ENCODE measurements at regions not wholly inside any gene's neighbourhood (a gene's known extent, or its start where the extent isn't known, plus 50 kb on each side); places are given as distances from the start of the nearest gene placed in this dataset.

DNA sequence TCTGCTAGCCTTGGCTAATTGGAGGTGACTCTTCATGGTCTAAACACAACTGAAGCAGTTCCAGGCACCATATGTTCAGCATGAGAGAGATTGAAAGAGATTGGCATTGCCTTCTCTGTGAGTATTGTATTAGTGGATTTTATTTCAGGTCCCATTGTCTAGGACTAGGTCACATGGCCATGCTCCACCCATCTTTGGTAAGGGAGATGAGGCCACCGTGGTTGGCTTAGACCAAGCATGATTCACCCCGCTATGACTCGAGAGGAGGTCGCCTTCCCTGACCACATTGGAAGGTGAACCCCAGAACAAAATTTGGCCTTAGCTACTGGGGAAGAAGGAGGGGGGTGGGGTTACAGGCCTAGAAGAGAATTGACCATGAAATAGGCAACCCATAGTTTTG lies 109.9 kb upstream of the BCOR start:
- no peaks in the 10 kb centered on the region for H3K36me3 Mint-ChIP-seq
- POLR2A ChIA-PET: no interaction called here
- H3K27me3 Mint-ChIP-seq: no peaks in the 10 kb centered on the region
- H3K9me3 Mint-ChIP-seq: no peaks in the 10 kb centered on the region
- ATAC-seq (ENCODE audit: low read depth) (peak; percentile 94), DNase-seq (peak; percentile 33)
- peaks cover 13% of the 10 kb centered on the region for H3K4me1 Mint-ChIP-seq
- peak overlapping the region; percentile 22 for H3K4me3 Mint-ChIP-seq
- peak overlapping the region; percentile 43 for H3K27ac Mint-ChIP-seq

DNA sequence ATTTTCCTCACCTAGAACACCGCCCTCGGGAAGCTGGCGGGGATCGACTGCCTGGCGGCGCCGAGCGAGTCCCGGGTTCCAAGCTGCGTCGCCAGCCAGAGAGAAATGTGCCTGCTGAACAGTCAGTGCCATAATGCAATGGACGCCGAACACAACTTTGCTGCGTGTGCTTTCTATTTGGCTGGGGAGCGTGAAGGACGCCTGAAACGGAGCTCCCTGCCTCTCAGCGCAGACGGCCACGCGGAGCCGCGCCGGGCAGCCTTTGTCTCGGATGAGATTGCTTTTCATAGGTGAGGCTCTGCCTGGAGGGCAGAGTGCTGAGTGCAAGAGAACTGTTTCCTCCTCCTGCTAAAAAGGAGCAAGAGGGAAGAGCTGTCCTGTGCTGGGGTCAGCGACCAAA lies 107.7 kb upstream of the BCOR start:
- POLR2A ChIA-PET: interaction anchor here (0.5 kb wide), 1 partner anchor 20 kb away, joined by 4 read pairs; no protein-coding TSS in a partner anchor
- no peaks in the 10 kb centered on the region for H3K9me3 Mint-ChIP-seq
- H3K4me1 Mint-ChIP-seq: peaks cover 25% of the 10 kb centered on the region
- no peak overlapping the region for H3K4me3 Mint-ChIP-seq
- no peak for ATAC-seq (ENCODE audit: low read depth)
- no peaks in the 10 kb centered on the region for H3K36me3 Mint-ChIP-seq
- no peak overlapping the region for H3K27ac Mint-ChIP-seq
- DNase-seq: no peak
- H3K27me3 Mint-ChIP-seq: no peaks in the 10 kb centered on the region

DNA sequence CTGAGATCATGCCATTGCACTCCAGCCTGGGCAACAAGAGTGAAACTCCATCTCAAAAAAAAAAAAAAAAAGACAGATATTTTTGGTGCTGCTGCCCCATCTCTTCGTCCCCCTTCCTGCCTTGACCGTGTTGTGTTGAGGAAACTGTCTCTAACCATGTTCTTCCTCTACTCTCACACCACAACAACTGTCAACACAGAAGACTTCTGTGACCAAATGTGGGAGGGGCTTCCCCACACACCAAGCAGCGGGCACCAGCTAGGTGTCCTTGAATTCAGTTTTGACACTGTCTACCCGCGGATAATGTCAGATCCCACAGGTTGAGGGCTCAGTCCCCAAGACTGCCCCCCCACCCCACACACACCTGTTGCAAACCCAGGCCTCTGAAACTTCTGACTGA lies 104.7 kb upstream of the BCOR start:
- ATAC-seq (ENCODE audit: low read depth): peak; percentile 67
- no peaks in the 10 kb centered on the region for H3K9me3 Mint-ChIP-seq
- peak; percentile 41 for DNase-seq
- no peaks in the 10 kb centered on the region for H3K36me3 Mint-ChIP-seq
- H3K27me3 Mint-ChIP-seq: no peaks in the 10 kb centered on the region
- peaks cover 18% of the 10 kb centered on the region for H3K4me1 Mint-ChIP-seq
- H3K27ac Mint-ChIP-seq: peak overlapping the region; percentile 76
- POLR2A ChIA-PET: interaction anchor here (0.6 to 4.9 kb wide), 5 partner anchors 26 to 58 kb away, joined by 3 to 33 read pairs (median 3); no protein-coding TSS in a partner anchor
- H3K4me3 Mint-ChIP-seq: peak overlapping the region; percentile 51

DNA sequence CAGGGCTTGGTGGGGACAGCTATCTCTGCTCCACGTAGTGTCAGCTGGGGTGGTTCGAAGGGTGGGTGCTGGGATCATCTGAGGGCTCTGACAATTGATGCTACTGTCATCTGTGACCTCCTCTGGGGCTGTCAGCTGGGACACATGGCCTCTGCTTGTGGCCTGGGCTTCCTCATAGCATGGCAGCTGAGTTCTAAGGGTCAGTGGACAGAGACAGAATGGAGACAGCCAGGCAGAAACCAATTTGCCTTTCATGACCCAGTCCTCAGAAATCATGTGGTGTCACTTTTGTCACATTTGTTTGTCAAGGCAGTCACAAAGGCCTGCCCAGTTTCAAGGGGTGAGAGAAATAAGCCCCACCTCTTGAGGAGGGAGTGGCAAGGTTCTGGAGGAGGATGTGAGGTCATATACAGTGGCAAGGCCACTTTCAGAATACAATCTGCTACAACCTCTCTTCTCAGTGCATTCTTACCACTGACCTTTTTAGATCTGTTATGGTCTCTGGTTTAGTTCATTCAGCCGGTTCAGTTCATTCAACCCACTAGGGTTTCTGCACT lies 103.6 kb upstream of the BCOR start:
- peak overlapping the region; percentile 73 for H3K4me3 Mint-ChIP-seq
- ATAC-seq (ENCODE audit: low read depth) (peak; percentile 96), DNase-seq (peak; percentile 32)
- peaks cover 18% of the 10 kb centered on the region for H3K4me1 Mint-ChIP-seq
- no peaks in the 10 kb centered on the region for H3K27me3 Mint-ChIP-seq
- H3K27ac Mint-ChIP-seq: peak overlapping the region; percentile 95
- H3K9me3 Mint-ChIP-seq: no peaks in the 10 kb centered on the region
- POLR2A ChIA-PET: interaction anchor here (0.7 to 4.9 kb wide), 3 partner anchors 8 to 25 kb away, joined by 3 to 33 read pairs (median 3); no protein-coding TSS in a partner anchor
- no peaks in the 10 kb centered on the region for H3K36me3 Mint-ChIP-seq

DNA sequence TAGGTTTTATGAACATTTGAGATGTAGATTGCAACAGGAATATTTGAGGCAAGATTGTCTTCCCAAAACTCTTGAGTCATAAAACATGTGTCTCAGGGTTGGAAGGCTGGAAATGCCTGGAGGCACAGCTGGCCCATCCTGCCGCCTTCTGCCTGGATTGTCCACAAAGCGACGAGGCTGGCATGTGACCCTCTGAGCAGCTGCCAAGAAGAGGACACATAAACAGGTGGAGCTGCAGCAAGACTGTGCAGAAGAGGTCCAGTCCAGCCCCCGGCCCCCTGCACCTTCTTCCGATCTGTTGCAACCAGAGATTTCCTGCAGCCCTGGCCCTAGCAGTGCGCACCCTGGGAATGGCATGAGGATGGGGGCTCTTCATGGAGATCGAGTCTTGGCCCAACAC lies 101.9 kb upstream of the BCOR start:
- Mint-ChIP-seq H3K27ac (no peak overlapping the region), H3K4me1 (peaks cover 18% of the 10 kb centered on the region), H3K4me3 (no peak overlapping the region), H3K36me3 (no peaks in the 10 kb centered on the region), H3K27me3 (no peaks in the 10 kb centered on the region), H3K9me3 (no peaks in the 10 kb centered on the region)
- DNase-seq: no peak
- no peak for ATAC-seq (ENCODE audit: low read depth)
- POLR2A ChIA-PET: interaction anchor here (4.9 kb wide), 1 partner anchor 23 kb away, joined by 33 read pairs; no protein-coding TSS in a partner anchor

DNA sequence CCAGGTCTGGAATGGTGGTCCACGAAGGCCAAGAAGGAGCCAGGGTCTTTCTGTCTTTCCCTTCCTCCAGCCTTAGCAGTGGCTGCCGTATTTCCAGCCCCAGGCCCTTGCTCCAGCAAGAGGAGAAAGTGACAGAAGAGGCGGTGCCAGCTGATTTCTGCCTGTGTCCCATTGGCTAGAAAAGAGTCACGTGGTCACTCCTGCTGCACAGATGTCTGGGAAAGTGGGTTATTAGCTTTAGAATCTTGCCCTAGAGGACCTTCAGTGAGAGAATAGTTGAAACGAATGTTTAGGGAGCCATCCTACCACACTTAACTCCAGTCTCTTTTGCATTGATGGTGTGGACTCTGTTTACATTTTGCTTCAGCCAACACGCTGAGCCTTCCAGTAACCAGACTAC lies 99.3 kb upstream of the BCOR start:
- Mint-ChIP-seq H3K36me3 (no peaks in the 10 kb centered on the region), H3K27ac (no peak overlapping the region)

DNA sequence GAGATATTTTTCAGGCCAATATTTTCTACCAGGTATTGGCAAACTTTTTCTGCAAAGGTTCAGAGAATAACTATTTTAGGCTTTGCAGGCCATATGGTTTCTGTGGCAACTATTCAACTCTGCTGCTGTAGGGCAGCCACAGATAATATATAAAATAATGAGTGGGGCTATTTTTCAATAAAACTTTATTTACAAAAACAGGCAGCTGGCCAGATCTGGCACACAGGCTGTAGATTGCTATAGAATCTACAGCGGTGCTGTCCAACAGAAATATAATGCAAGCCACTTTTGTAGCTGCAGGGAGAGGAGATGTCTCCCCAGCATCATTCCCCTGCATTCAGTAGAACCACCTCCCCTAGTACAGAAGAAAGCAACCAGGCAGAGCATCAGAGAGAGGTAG lies 97.6 kb upstream of the BCOR start:
- DNase-seq (no peak), ATAC-seq (ENCODE audit: low read depth) (no peak)
- Mint-ChIP-seq H3K27me3 (no peaks in the 10 kb centered on the region), H3K36me3 (no peaks in the 10 kb centered on the region), H3K4me1 (no peaks in the 10 kb centered on the region), H3K4me3 (no peak overlapping the region), H3K9me3 (no peaks in the 10 kb centered on the region), H3K27ac (no peak overlapping the region)
- POLR2A ChIA-PET: interaction anchor here (0.7 kb wide), 1 partner anchor 438 kb away, joined by 3 read pairs; no protein-coding TSS in a partner anchor

More for the DNA sequence above, 99.3 kb upstream of the BCOR start:
- Mint-ChIP-seq H3K4me3 (no peak overlapping the region), H3K27me3 (no peaks in the 10 kb centered on the region), H3K4me1 (peaks cover 9% of the 10 kb centered on the region), H3K9me3 (no peaks in the 10 kb centered on the region)
- ATAC-seq (ENCODE audit: low read depth) (no peak), DNase-seq (no peak)
- POLR2A ChIA-PET: no interaction called here

DNA sequence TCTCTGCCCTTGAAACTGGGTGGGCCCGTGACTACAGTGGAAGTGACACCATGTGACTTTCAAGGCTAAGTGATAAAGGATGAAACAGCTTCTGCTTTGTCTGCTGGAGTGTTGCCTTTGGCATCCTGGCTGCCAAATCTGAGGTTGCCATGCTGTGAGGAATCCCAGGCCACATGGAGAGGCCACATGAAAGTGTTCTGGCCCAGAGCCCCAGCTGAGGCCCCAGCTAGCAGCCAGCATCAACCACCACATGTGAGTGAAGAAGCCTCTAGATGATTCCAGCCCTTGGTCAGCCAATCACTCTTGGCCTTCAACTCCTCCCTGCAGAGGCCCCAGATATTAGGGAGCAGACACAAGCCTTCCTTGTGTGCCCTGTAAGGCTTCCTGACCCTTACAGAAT lies 94.4 kb upstream of the BCOR start:
- Mint-ChIP-seq H3K4me3 (no peak overlapping the region), H3K27me3 (no peaks in the 10 kb centered on the region), H3K4me1 (no peaks in the 10 kb centered on the region), H3K36me3 (no peaks in the 10 kb centered on the region), H3K9me3 (no peaks in the 10 kb centered on the region), H3K27ac (no peak overlapping the region)
- DNase-seq: no peak
- ATAC-seq (ENCODE audit: low read depth): no peak
- POLR2A ChIA-PET: no interaction called here

DNA sequence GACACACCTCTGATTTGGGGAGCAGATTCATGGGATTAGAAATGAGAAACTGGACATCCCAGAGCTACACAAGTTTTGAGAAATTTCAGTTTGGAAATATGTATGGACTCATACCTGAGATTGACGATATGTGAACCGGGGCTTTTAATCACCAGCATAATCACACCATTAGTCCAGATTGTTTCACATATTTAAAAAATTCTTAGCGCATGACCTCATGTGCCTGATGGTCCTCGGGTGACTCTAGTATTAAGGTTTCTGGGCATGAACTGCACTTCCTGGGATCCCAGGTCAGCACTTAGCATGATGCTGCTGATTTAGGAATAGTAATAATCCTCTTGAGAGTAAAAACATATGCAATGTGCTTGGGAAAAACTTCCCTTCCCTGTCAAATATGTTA lies 91.9 kb upstream of the BCOR start:
- POLR2A ChIA-PET: no interaction called here
- no peak for DNase-seq
- Mint-ChIP-seq H3K4me1 (no peaks in the 10 kb centered on the region), H3K9me3 (peaks cover 4% of the 10 kb centered on the region), H3K27ac (no peak overlapping the region), H3K27me3 (no peaks in the 10 kb centered on the region), H3K4me3 (no peak overlapping the region), H3K36me3 (peaks cover 2% of the 10 kb centered on the region)
- no peak for ATAC-seq (ENCODE audit: low read depth)

DNA sequence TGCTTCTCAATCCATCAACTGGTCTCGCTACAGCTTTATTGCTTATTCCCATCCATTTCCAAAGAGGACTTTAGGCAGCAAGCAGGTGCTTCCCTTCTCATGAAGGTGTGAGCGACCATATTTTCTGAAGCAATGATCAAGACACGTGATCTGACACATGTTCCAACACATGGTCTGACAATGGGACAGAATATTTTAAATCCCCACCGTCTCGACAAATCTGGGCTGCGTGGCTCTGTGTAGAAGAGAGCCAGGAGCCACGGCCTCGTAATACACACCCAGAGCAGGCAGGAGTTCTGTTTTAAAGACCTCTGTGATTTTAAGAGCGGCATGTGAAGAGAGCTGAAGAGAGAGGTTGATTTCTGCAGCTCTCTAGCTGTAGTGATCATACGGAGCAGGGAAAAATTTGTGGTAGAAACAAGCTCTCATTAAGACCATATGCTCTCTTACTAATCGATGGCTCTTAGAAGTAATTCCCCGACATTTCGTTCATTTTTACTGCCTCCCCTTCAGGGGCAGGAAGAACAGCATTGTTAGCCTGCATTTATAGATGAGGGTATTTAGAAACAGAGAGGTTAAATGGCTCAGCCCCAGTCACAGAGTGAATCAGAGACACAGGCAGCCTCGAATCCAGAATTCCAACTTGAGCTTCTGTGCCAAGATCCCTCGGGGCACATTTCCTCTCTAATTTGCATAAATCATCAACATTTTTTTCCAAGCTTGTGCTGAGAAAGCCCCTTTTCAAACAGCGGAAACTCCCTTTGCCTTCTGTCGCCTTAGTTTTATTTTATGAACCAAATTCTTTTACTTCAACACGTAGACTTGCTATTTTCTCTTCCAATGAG lies 91.0 kb upstream of the BCOR start:
- DNase-seq (no peak), ATAC-seq (ENCODE audit: low read depth) (no peak)
- no peak overlapping the region for H3K4me3 Mint-ChIP-seq
- POLR2A ChIA-PET: no interaction called here
- H3K27me3 Mint-ChIP-seq: no peaks in the 10 kb centered on the region
- no peaks in the 10 kb centered on the region for H3K4me1 Mint-ChIP-seq
- H3K27ac Mint-ChIP-seq: no peak overlapping the region
- H3K9me3 Mint-ChIP-seq: peaks cover 4% of the 10 kb centered on the region
- peaks cover 2% of the 10 kb centered on the region for H3K36me3 Mint-ChIP-seq

DNA sequence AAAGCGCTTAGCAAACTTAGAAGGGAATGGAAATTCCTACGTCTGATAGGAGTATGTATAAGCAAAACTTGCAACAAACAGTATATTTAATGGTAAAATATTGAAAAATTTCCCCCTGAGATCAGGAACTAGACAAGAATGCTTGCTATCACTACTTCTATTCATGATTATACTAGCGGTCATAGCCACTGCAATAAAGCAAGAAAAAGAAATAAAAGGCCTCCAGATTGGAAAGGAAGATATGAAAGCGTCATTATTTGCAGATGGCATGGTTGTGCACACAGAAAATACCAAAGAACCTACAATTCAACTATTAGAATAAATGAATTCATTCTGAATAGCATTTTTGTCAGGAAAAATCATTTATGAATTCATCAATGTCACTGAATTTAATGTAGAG lies 87.2 kb upstream of the BCOR start:
- H3K9me3 Mint-ChIP-seq: peaks cover 4% of the 10 kb centered on the region
- no peaks in the 10 kb centered on the region for H3K27me3 Mint-ChIP-seq
- ATAC-seq (ENCODE audit: low read depth) (no peak), DNase-seq (no peak)
- H3K36me3 Mint-ChIP-seq: peaks cover 2% of the 10 kb centered on the region
- peaks cover under 1% of the 10 kb centered on the region for H3K4me1 Mint-ChIP-seq
- H3K4me3 Mint-ChIP-seq: no peak overlapping the region
- H3K27ac Mint-ChIP-seq: no peak overlapping the region
- POLR2A ChIA-PET: interaction anchor here (0.7 kb wide), 1 partner anchor 20 kb away, joined by 4 read pairs; no protein-coding TSS in a partner anchor

DNA sequence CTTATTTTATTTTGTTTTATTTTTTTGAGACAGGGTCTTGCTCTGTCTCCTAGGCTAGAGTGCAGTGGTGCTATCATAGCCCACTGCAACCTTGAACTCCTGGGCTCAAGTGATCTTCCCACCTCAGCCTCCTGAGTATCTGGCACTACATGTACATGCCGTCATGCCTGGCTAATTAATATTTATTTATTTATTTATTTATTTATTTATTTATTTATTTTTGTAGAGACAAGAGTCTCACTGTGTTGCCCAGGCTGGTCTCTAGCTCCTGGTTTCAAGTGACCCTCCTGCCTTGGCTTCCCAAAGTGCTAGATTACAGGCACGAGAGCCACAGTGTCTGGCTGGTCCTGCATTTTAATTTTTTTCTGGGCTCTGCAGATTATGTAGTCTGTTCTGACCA lies 84.9 kb upstream of the BCOR start:
- Mint-ChIP-seq H3K4me1 (peaks cover 2% of the 10 kb centered on the region), H3K27ac (no peak overlapping the region)

DNA sequence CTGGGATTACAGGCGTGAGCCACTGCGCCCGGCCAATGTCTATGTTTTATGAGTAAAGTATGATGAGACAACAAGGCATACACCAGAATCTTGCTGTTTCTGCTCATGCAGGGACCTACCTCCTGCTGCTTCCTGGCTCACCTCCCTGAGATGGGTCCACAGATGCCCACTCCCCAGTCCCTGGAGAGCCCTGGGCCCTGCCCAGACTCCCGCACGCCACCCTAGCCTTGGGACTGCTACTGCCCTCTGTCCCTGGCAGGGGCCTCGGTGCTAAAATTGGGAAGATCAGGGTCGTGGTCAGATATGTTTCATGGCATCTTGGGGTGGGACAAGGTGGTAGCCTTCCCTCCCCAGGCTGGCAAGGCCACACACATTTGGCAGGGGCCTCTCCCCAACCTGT lies 84.3 kb upstream of the BCOR start:
- no peak overlapping the region for H3K27ac Mint-ChIP-seq
- H3K36me3 Mint-ChIP-seq: peaks cover 2% of the 10 kb centered on the region
- DNase-seq (no peak), ATAC-seq (ENCODE audit: low read depth) (no peak)
- POLR2A ChIA-PET: interaction anchor here (0.7 kb wide), 1 partner anchor 69 kb away, joined by 4 read pairs; no protein-coding TSS in a partner anchor
- peaks cover 4% of the 10 kb centered on the region for H3K4me1 Mint-ChIP-seq
- H3K27me3 Mint-ChIP-seq: no peaks in the 10 kb centered on the region
- peaks cover 6% of the 10 kb centered on the region for H3K9me3 Mint-ChIP-seq
- H3K4me3 Mint-ChIP-seq: no peak overlapping the region

More for the DNA sequence above, 84.9 kb upstream of the BCOR start:
- no peaks in the 10 kb centered on the region for H3K27me3 Mint-ChIP-seq
- peaks cover 6% of the 10 kb centered on the region for H3K9me3 Mint-ChIP-seq
- no peak for DNase-seq
- POLR2A ChIA-PET: no interaction called here
- H3K4me3 Mint-ChIP-seq: no peak overlapping the region
- ATAC-seq (ENCODE audit: low read depth): no peak
- H3K36me3 Mint-ChIP-seq: peaks cover 2% of the 10 kb centered on the region

DNA sequence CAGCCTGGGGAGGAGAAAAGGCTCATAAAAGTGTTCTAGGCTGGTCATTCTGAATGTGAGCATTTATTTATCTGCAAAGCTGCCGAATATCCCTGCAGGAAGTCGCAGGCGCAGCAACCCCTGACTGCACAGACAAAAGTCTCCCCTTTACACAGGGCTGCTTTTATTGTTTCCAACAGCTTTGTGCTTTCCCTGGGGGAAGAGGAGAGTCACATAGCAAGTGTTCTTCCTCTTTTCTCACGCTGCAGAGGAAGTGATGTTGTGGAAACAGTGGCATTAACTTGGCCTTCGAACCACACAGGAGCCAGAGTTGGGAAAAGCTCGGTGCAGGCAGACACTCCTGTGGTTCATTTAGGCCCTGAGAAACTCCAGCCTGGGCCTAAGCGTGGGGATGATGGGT lies 81.5 kb upstream of the BCOR start:
- POLR2A ChIA-PET: no interaction called here

More for the DNA sequence above, 81.5 kb upstream of the BCOR start:
- DNase-seq (no peak), ATAC-seq (ENCODE audit: low read depth) (no peak)
- H3K9me3 Mint-ChIP-seq: peaks cover 2% of the 10 kb centered on the region
- H3K36me3 Mint-ChIP-seq: no peaks in the 10 kb centered on the region
- no peaks in the 10 kb centered on the region for H3K27me3 Mint-ChIP-seq
- no peak overlapping the region for H3K27ac Mint-ChIP-seq
- no peak overlapping the region for H3K4me3 Mint-ChIP-seq
- H3K4me1 Mint-ChIP-seq: peaks cover 10% of the 10 kb centered on the region

Data from activated naive CD8-positive, alpha-beta T cell treated with anti-CD3 and anti-CD28 coated beads, Interleukin-2, amount 10 ng/mL, durations not matched to agents 7 days and 5 days (primary cell).